ENCODE measurements at regions not wholly inside any gene's neighbourhood (a gene's known extent, or its start where the extent isn't known, plus 50 kb on each side); places are given as distances from the start of the nearest gene placed in this dataset.

- Histone ChIP-seq H3K36me3 (ENCODE audit: control insufficient read depth in 5 of 5, insufficient read depth in 5 of 5, low read length in 5 of 5) (no peaks in the 10 kb centered on the region), H3K9ac (ENCODE audit: low read length in 5 of 5) (no peak overlapping the region), H3K9me3 (ENCODE audit: control insufficient read depth in 5 of 5, low read length in 5 of 5) (peaks cover 0 to 6% (median 4%) of the 10 kb centered on the region in 5 donors), H3K27ac (ENCODE audit: low read depth, low read length) (no peak overlapping the region), H3K4me3 (ENCODE audit: low read depth in 1 of 5, low read length in 5 of 5) (no peak overlapping the region), H3K4me1 (ENCODE audit: control insufficient read depth in 5 of 5, insufficient read depth in 5 of 5, low read length in 5 of 5) (peaks cover 0 to 5% (median 0%) of the 10 kb centered on the region in 5 donors), H3K27me3 (ENCODE audit: control insufficient read depth in 5 of 5, insufficient read depth in 4 of 5, low read length in 5 of 5) (no peaks in the 10 kb centered on the region)
Measured at GRCh38 chr15:85986116-85986515, 93.6 kb upstream of the AGBL1 start.

DNA sequence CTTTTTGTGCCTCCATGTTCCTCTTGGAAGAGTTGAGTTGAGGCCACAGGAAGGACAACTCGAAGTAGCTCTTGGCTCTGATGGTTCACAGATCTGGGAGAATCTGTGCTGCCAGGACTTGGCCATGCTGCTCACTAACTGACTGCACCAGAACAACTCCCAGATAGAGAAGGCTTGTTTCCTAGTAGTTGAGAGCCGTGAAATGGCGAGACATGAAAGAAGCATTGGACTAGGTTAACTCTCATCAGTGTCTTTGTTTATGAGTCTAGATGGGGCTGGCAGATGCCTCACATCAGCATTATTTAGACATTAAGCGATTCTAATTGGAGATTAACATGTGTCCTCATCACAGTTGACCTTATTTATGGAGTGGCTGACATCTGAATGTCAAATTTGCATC, 92.9 kb upstream of the AGBL1 start:
- H3K4me1 ChIP-seq (ENCODE audit: control insufficient read depth in 5 of 5, insufficient read depth in 5 of 5, low read length in 5 of 5), result peaks cover 0 to 5% (median 0%) of the 10 kb centered on the region in 5 donors

GRCh38 chr15:85988741-85989140, 90.9 kb upstream of the AGBL1 start:
- Histone ChIP-seq H3K27ac (ENCODE audit: low read depth, low read length) (no peak overlapping the region), H3K36me3 (ENCODE audit: control insufficient read depth in 5 of 5, insufficient read depth in 5 of 5, low read length in 5 of 5) (no peaks in the 10 kb centered on the region), H3K4me1 (ENCODE audit: control insufficient read depth in 5 of 5, insufficient read depth in 5 of 5, low read length in 5 of 5) (peaks cover 0 to 5% (median 0%) of the 10 kb centered on the region in 5 donors), H3K27me3 (ENCODE audit: control insufficient read depth in 5 of 5, insufficient read depth in 4 of 5, low read length in 5 of 5) (no peaks in the 10 kb centered on the region), H3K4me3 (ENCODE audit: low read depth in 1 of 5, low read length in 5 of 5) (no peak overlapping the region), H3K9me3 (ENCODE audit: control insufficient read depth in 5 of 5, low read length in 5 of 5) (peaks cover 0 to 6% (median 3%) of the 10 kb centered on the region in 5 donors), H3K9ac (ENCODE audit: low read length in 5 of 5) (no peak overlapping the region)

More for the DNA sequence above, 92.9 kb upstream of the AGBL1 start:
- no peak overlapping the region for H3K27ac ChIP-seq (ENCODE audit: low read depth, low read length)
- no peaks in the 10 kb centered on the region for H3K27me3 ChIP-seq (ENCODE audit: control insufficient read depth in 5 of 5, insufficient read depth in 4 of 5, low read length in 5 of 5)
- no peak overlapping the region for H3K9ac ChIP-seq (ENCODE audit: low read length in 5 of 5)
- no peak overlapping the region for H3K4me3 ChIP-seq (ENCODE audit: low read depth in 1 of 5, low read length in 5 of 5)
- peaks cover 0 to 6% (median 4%) of the 10 kb centered on the region in 5 donors for H3K9me3 ChIP-seq (ENCODE audit: control insufficient read depth in 5 of 5, low read length in 5 of 5)
- H3K36me3 ChIP-seq (ENCODE audit: control insufficient read depth in 5 of 5, insufficient read depth in 5 of 5, low read length in 5 of 5), result no peaks in the 10 kb centered on the region

DNA sequence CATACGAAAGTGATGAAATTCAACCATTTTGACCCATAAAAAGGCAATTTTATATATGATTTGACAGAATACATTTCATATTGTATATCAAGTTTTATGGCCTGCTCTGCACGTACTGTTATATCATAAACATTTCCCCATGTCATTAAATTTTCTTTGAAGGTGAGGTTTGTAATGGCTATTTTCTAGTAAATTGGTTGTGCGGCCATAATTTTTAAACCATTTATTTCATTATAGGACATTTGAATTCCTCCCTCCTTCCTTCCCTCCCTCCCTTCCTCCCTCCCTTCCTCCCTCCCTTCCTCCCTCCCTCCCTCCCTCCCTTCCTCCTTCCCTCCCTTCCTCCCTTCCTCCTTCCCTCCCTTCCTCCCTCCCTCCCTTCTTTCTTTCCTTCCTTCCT, 87.4 kb upstream of the AGBL1 start:
- Histone ChIP-seq H3K27me3 (ENCODE audit: control insufficient read depth in 5 of 5, insufficient read depth in 4 of 5, low read length in 5 of 5) (peaks cover 0 to 2% (median 0%) of the 10 kb centered on the region in 5 donors), H3K27ac (ENCODE audit: low read depth, low read length) (no peak overlapping the region), H3K4me1 (ENCODE audit: control insufficient read depth in 5 of 5, insufficient read depth in 5 of 5, low read length in 5 of 5) (no peaks in the 10 kb centered on the region), H3K4me3 (ENCODE audit: low read depth in 1 of 5, low read length in 5 of 5) (no peak overlapping the region), H3K9me3 (ENCODE audit: control insufficient read depth in 5 of 5, low read length in 5 of 5) (peaks cover 0 to 11% (median 3%) of the 10 kb centered on the region in 5 donors), H3K36me3 (ENCODE audit: control insufficient read depth in 5 of 5, insufficient read depth in 5 of 5, low read length in 5 of 5) (no peaks in the 10 kb centered on the region), H3K9ac (ENCODE audit: low read length in 5 of 5) (no peak overlapping the region)

GRCh38 chr15:85993116-85993515, 86.6 kb upstream of the AGBL1 start:
- no peaks in the 10 kb centered on the region for H3K4me1 ChIP-seq (ENCODE audit: control insufficient read depth in 5 of 5, insufficient read depth in 5 of 5, low read length in 5 of 5)
- H3K9me3 ChIP-seq (ENCODE audit: control insufficient read depth in 5 of 5, low read length in 5 of 5), result peaks cover 0 to 11% (median 3%) of the 10 kb centered on the region in 5 donors
- no peaks in the 10 kb centered on the region for H3K36me3 ChIP-seq (ENCODE audit: control insufficient read depth in 5 of 5, insufficient read depth in 5 of 5, low read length in 5 of 5)
- no peak overlapping the region for H3K27ac ChIP-seq (ENCODE audit: low read depth, low read length)
- peaks cover 0 to 2% (median 0%) of the 10 kb centered on the region in 5 donors for H3K27me3 ChIP-seq (ENCODE audit: control insufficient read depth in 5 of 5, insufficient read depth in 4 of 5, low read length in 5 of 5)
- no peak overlapping the region for H3K9ac ChIP-seq (ENCODE audit: low read length in 5 of 5)
- no peak overlapping the region for H3K4me3 ChIP-seq (ENCODE audit: low read depth in 1 of 5, low read length in 5 of 5)

- H3K9ac ChIP-seq (ENCODE audit: low read length in 5 of 5), result no peak overlapping the region
- no peaks in the 10 kb centered on the region for H3K36me3 ChIP-seq (ENCODE audit: control insufficient read depth in 5 of 5, insufficient read depth in 5 of 5, low read length in 5 of 5)
- H3K4me1 ChIP-seq (ENCODE audit: control insufficient read depth in 5 of 5, insufficient read depth in 5 of 5, low read length in 5 of 5), result no peaks in the 10 kb centered on the region
- H3K4me3 ChIP-seq (ENCODE audit: low read depth in 1 of 5, low read length in 5 of 5), result no peak overlapping the region
- H3K9me3 ChIP-seq (ENCODE audit: control insufficient read depth in 5 of 5, low read length in 5 of 5), result peaks cover 0 to 8% (median 0%) of the 10 kb centered on the region in 5 donors
- peaks cover 0 to 2% (median under 1%) of the 10 kb centered on the region in 5 donors for H3K27me3 ChIP-seq (ENCODE audit: control insufficient read depth in 5 of 5, insufficient read depth in 4 of 5, low read length in 5 of 5)
- H3K27ac ChIP-seq (ENCODE audit: low read depth, low read length), result no peak overlapping the region
Measured at GRCh38 chr15:85997618-85998017, 82.1 kb upstream of the AGBL1 start.

DNA sequence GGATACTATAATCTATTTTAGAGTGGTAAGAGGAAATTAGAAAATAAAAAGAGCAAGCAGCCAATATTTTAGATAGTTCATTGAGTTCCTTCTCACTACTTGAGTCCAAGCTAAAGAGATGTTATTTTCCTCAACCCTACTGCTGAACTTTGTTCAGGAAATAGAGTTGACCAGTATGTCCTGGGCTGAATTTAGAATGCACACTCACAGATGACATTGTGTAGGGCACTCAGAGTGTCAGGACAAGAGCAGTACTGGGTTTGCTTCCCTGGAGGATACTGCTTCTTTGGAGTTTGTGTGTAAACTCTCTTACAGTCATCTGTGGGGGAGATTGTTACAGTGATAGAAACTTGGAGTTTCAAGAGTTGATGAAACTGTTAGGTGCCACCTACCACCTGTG, 80.0 kb upstream of the AGBL1 start:
- no peak overlapping the region for H3K27ac ChIP-seq (ENCODE audit: low read depth, low read length)

GRCh38 chr15:86001200-86001599, 78.5 kb upstream of the AGBL1 start:
- Histone ChIP-seq H3K9ac (ENCODE audit: low read length in 5 of 5) (no peak overlapping the region), H3K4me3 (ENCODE audit: low read depth in 1 of 5, low read length in 5 of 5) (no peak overlapping the region), H3K4me1 (ENCODE audit: control insufficient read depth in 5 of 5, insufficient read depth in 5 of 5, low read length in 5 of 5) (no peaks in the 10 kb centered on the region), H3K9me3 (ENCODE audit: control insufficient read depth in 5 of 5, low read length in 5 of 5) (no peaks in the 10 kb centered on the region), H3K27me3 (ENCODE audit: control insufficient read depth in 5 of 5, insufficient read depth in 4 of 5, low read length in 5 of 5) (peaks cover 0 to 5% (median 2%) of the 10 kb centered on the region in 5 donors), H3K36me3 (ENCODE audit: control insufficient read depth in 5 of 5, insufficient read depth in 5 of 5, low read length in 5 of 5) (no peaks in the 10 kb centered on the region), H3K27ac (ENCODE audit: low read depth, low read length) (no peak overlapping the region)

More for the DNA sequence above, 80.0 kb upstream of the AGBL1 start:
- Histone ChIP-seq H3K9me3 (ENCODE audit: control insufficient read depth in 5 of 5, low read length in 5 of 5) (peaks cover 0 to 3% (median 0%) of the 10 kb centered on the region in 5 donors), H3K9ac (ENCODE audit: low read length in 5 of 5) (no peak overlapping the region), H3K4me1 (ENCODE audit: control insufficient read depth in 5 of 5, insufficient read depth in 5 of 5, low read length in 5 of 5) (no peaks in the 10 kb centered on the region), H3K4me3 (ENCODE audit: low read depth in 1 of 5, low read length in 5 of 5) (no peak overlapping the region), H3K27me3 (ENCODE audit: control insufficient read depth in 5 of 5, insufficient read depth in 4 of 5, low read length in 5 of 5) (peaks cover 0 to 5% (median 2%) of the 10 kb centered on the region in 5 donors), H3K36me3 (ENCODE audit: control insufficient read depth in 5 of 5, insufficient read depth in 5 of 5, low read length in 5 of 5) (no peaks in the 10 kb centered on the region)

DNA sequence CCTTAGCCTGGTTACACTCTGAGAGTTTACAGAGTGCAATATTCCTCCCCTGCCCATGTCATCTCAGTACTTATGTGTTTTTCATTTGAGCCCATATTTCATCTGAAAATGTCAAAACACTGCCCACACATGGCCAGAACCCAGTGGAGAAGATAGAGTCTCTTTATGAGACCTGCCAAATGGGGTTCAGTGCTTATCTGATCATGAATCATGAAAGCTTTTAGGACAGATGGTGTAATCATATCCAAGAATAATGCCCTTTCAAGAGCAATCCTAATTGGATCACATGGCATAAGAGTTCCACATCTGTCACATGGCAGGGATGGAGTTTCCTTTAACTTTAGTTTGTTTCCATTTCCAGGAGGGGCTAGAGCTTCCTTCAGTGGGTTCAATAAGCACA, 77.2 kb upstream of the AGBL1 start:
- H3K36me3 ChIP-seq (ENCODE audit: control insufficient read depth in 5 of 5, insufficient read depth in 5 of 5, low read length in 5 of 5), result no peaks in the 10 kb centered on the region
- no peak overlapping the region for H3K4me3 ChIP-seq (ENCODE audit: low read depth in 1 of 5, low read length in 5 of 5)
- no peak overlapping the region for H3K9ac ChIP-seq (ENCODE audit: low read length in 5 of 5)
- H3K4me1 ChIP-seq (ENCODE audit: control insufficient read depth in 5 of 5, insufficient read depth in 5 of 5, low read length in 5 of 5), result no peaks in the 10 kb centered on the region
- peaks cover 0 to 5% (median 2%) of the 10 kb centered on the region in 5 donors for H3K27me3 ChIP-seq (ENCODE audit: control insufficient read depth in 5 of 5, insufficient read depth in 4 of 5, low read length in 5 of 5)
- H3K27ac ChIP-seq (ENCODE audit: low read depth, low read length), result no peak overlapping the region
- no peaks in the 10 kb centered on the region for H3K9me3 ChIP-seq (ENCODE audit: control insufficient read depth in 5 of 5, low read length in 5 of 5)

DNA sequence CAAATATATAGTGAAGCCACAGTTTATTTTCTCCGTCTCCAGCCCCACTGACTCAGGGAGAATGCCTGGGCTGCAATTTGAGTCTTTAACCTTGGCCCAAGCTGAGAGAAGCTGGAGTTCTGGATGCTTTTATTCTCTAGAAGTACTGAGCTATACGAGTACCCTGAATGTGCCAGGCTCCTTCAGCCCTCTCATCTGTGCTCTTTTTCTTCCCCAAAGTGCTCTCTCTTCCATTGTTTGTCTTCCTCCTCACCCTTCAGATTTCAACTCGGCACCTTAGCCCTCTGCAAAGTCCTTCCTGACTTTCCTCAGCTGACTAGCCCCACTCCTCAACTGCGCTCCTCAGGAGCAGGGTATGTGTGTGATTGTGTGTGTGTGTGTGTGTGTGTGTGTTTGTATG, 75.6 kb upstream of the AGBL1 start:
- Histone ChIP-seq H3K9ac (ENCODE audit: low read length in 5 of 5) (no peak overlapping the region), H3K27me3 (ENCODE audit: control insufficient read depth in 5 of 5, insufficient read depth in 4 of 5, low read length in 5 of 5) (peaks cover 0 to 5% (median 2%) of the 10 kb centered on the region in 5 donors), H3K9me3 (ENCODE audit: control insufficient read depth in 5 of 5, low read length in 5 of 5) (no peaks in the 10 kb centered on the region), H3K4me1 (ENCODE audit: control insufficient read depth in 5 of 5, insufficient read depth in 5 of 5, low read length in 5 of 5) (no peaks in the 10 kb centered on the region), H3K4me3 (ENCODE audit: low read depth in 1 of 5, low read length in 5 of 5) (no peak overlapping the region), H3K27ac (ENCODE audit: low read depth, low read length) (no peak overlapping the region), H3K36me3 (ENCODE audit: control insufficient read depth in 5 of 5, insufficient read depth in 5 of 5, low read length in 5 of 5) (no peaks in the 10 kb centered on the region)
